ENCODE measurements at regions not wholly inside any gene's neighbourhood (a gene's known extent, or its start where the extent isn't known, plus 50 kb on each side); places are given as distances from the start of the nearest gene placed in this dataset.

GRCh38 chr11:134882671-134883297 is 470.7 kb upstream of the B3GAT1 start:
- H3K4me3 ChIP-seq = no peak overlapping the region
- no peaks in the 10 kb centered on the region for H3K36me3 ChIP-seq
- H3K9ac ChIP-seq = no peak overlapping the region
- H3K4me2 ChIP-seq = no peak overlapping the region
- H4K20me1 ChIP-seq = no peaks in the 10 kb centered on the region
- TF ChIP-seq Cebpa-rat (IDR thresholded peaks at IDR 0.05) = no peak
- H3K27ac ChIP-seq = no peak overlapping the region
- no peaks in the 10 kb centered on the region for H3K9me3 ChIP-seq
- H3K4me1 ChIP-seq = no peaks in the 10 kb centered on the region
- H3K27me3 ChIP-seq = no peaks in the 10 kb centered on the region

GRCh38 chr11:134882141-134882540 is 470.1 kb upstream of the B3GAT1 start:
- no peaks in the 10 kb centered on the region for H4K20me1 ChIP-seq
- no peaks in the 10 kb centered on the region for H3K4me1 ChIP-seq
- H3K9me3 ChIP-seq = no peaks in the 10 kb centered on the region
- no peak overlapping the region for H3K9ac ChIP-seq
- no peak overlapping the region for H3K27ac ChIP-seq
- H3K4me3 ChIP-seq = no peak overlapping the region
- no peak overlapping the region for H3K4me2 ChIP-seq
- no peak for TF ChIP-seq Cebpa-rat (IDR thresholded peaks at IDR 0.05)
- H3K27me3 ChIP-seq = no peaks in the 10 kb centered on the region
- H3K36me3 ChIP-seq = no peaks in the 10 kb centered on the region

- Histone ChIP-seq H3K9me3 (no peaks in the 10 kb centered on the region), H3K4me3 (no peak overlapping the region), H3K27me3 (no peaks in the 10 kb centered on the region), H3K27ac (no peak overlapping the region), H3K4me1 (no peaks in the 10 kb centered on the region), H4K20me1 (no peaks in the 10 kb centered on the region), H3K4me2 (no peak overlapping the region), H3K36me3 (no peaks in the 10 kb centered on the region), H3K9ac (no peak overlapping the region)
- no peak for TF ChIP-seq Cebpa-rat (IDR thresholded peaks at IDR 0.05)
Measured at GRCh38 chr11:134880788-134881187, 468.7 kb upstream of the B3GAT1 start.

GRCh38 chr11:134879931-134880330 is 467.9 kb upstream of the B3GAT1 start:
- Histone ChIP-seq H3K4me1 (0 out of 2 replicates have a peak, but pooled peaks cover 5% of the 10 kb centered on the region), H3K9me3 (no peaks in the 10 kb centered on the region), H3K4me3 (no peak overlapping the region), H4K20me1 (no peaks in the 10 kb centered on the region), H3K9ac (no peak overlapping the region), H3K27ac (no peak overlapping the region), H3K27me3 (no peaks in the 10 kb centered on the region), H3K36me3 (no peaks in the 10 kb centered on the region), H3K4me2 (no peak overlapping the region)
- no peak for TF ChIP-seq Cebpa-rat (IDR thresholded peaks at IDR 0.05)

- Histone ChIP-seq H3K4me3 (no peak overlapping the region), H4K20me1 (no peaks in the 10 kb centered on the region), H3K27ac (no peak overlapping the region), H3K4me1 (0 out of 2 replicates have a peak, but pooled peaks cover 5% of the 10 kb centered on the region), H3K9ac (no peak overlapping the region), H3K9me3 (no peaks in the 10 kb centered on the region), H3K4me2 (no peak overlapping the region), H3K36me3 (no peaks in the 10 kb centered on the region), H3K27me3 (no peaks in the 10 kb centered on the region)
- no peak for TF ChIP-seq Cebpa-rat (IDR thresholded peaks at IDR 0.05)
Measured at GRCh38 chr11:134879341-134879740, 467.3 kb upstream of the B3GAT1 start.

- H3K9ac ChIP-seq = no peak overlapping the region
- 0 out of 2 replicates have a peak, but pooled peaks cover 5% of the 10 kb centered on the region for H3K4me1 ChIP-seq
- H3K4me2 ChIP-seq = no peak overlapping the region
- no peak overlapping the region for H3K27ac ChIP-seq
- no peaks in the 10 kb centered on the region for H3K27me3 ChIP-seq
- H3K4me3 ChIP-seq = no peak overlapping the region
- TF ChIP-seq Cebpa-rat (IDR thresholded peaks at IDR 0.05) = no peak
- no peaks in the 10 kb centered on the region for H3K36me3 ChIP-seq
- H4K20me1 ChIP-seq = no peaks in the 10 kb centered on the region
- no peaks in the 10 kb centered on the region for H3K9me3 ChIP-seq
Measured at GRCh38 chr11:134878785-134879184, 466.7 kb upstream of the B3GAT1 start.

- TF ChIP-seq Cebpa-rat (IDR thresholded peaks at IDR 0.05) = no peak
- H3K27ac ChIP-seq = no peak overlapping the region
- no peaks in the 10 kb centered on the region for H3K9me3 ChIP-seq
- no peaks in the 10 kb centered on the region for H3K36me3 ChIP-seq
- no peak overlapping the region for H3K9ac ChIP-seq
- no peak overlapping the region for H3K4me2 ChIP-seq
- 0 out of 2 replicates have a peak, but pooled peaks cover 5% of the 10 kb centered on the region for H3K4me1 ChIP-seq
- H4K20me1 ChIP-seq = no peaks in the 10 kb centered on the region
- no peak overlapping the region for H3K4me3 ChIP-seq
- H3K27me3 ChIP-seq = no peaks in the 10 kb centered on the region
Measured at GRCh38 chr11:134876226-134876625, 464.2 kb upstream of the B3GAT1 start.

GRCh38 chr11:134866981-134867675 is 455.1 kb upstream of the B3GAT1 start:
- Histone ChIP-seq H3K27me3 (no peaks in the 10 kb centered on the region), H3K9ac (no peak overlapping the region), H3K36me3 (no peaks in the 10 kb centered on the region), H3K4me3 (no peak overlapping the region), H4K20me1 (no peaks in the 10 kb centered on the region), H3K27ac (no peak overlapping the region), H3K9me3 (no peaks in the 10 kb centered on the region), H3K4me1 (peaks cover 5% of the 10 kb centered on the region), H3K4me2 (no peak overlapping the region)
- TF ChIP-seq Cebpa-rat (IDR thresholded peaks at IDR 0.05) = no peak

GRCh38 chr11:134866215-134866614 is 454.2 kb upstream of the B3GAT1 start:
- no peak for TF ChIP-seq Cebpa-rat (IDR thresholded peaks at IDR 0.05)
- Histone ChIP-seq H3K27ac (no peak overlapping the region), H3K4me2 (no peak overlapping the region), H3K36me3 (no peaks in the 10 kb centered on the region), H3K4me1 (peaks cover 14% of the 10 kb centered on the region), H3K4me3 (no peak overlapping the region), H3K27me3 (no peaks in the 10 kb centered on the region), H3K9ac (no peak overlapping the region), H3K9me3 (no peaks in the 10 kb centered on the region), H4K20me1 (no peaks in the 10 kb centered on the region)

- no peak overlapping the region for H3K4me2 ChIP-seq
- no peak overlapping the region for H3K27ac ChIP-seq
- no peak overlapping the region for H3K9ac ChIP-seq
- H3K36me3 ChIP-seq = no peaks in the 10 kb centered on the region
- no peak for TF ChIP-seq Cebpa-rat (IDR thresholded peaks at IDR 0.05)
- H3K27me3 ChIP-seq = no peaks in the 10 kb centered on the region
- H3K9me3 ChIP-seq = no peaks in the 10 kb centered on the region
- H3K4me1 ChIP-seq = peaks cover 24% of the 10 kb centered on the region
- H4K20me1 ChIP-seq = no peaks in the 10 kb centered on the region
- no peak overlapping the region for H3K4me3 ChIP-seq
Measured at GRCh38 chr11:134864968-134865305, 452.9 kb upstream of the B3GAT1 start.
